SK-N-SH treated with all-trans-retinoic acid at 6 μM for 48 hours (cell line): ENCODE measurements at regions not wholly inside any gene's neighbourhood (a gene's known extent, or its start where the extent isn't known, plus 50 kb on each side); places are given as distances from the start of the nearest gene placed in this dataset.

ENCODE experiments used
- ATAC-seq: fragments of 200-7000 bp; cut with Tn5 transposase; 3 replicates; pipeline ENCODE4 v1.9.1; 2020; ENCODE audit warnings: mild to moderate bottlenecking, moderate library complexity
- ARNTL ChIP-seq: fragments of 450-650 bp; formaldehyde crosslinking; IDR thresholded peaks from 2 replicates; pipeline ENCODE4 v1.5.0; 2020; ENCODE audit warnings: low read depth, mild to moderate bottlenecking, moderate library complexity, borderline replicate concordance
- BACH2 ChIP-seq: fragments of 250-450 bp; sonication (Bioruptor Pico); IDR thresholded peaks from 2 replicates; pipeline ENCODE4 v1.9.0; 2021; ENCODE audit warnings: mild to moderate bottlenecking, borderline replicate concordance
- CSDC2 ChIP-seq: fragments of 250-450 bp; sonication (Bioruptor Pico); IDR thresholded peaks from 2 replicates; pipeline ENCODE4 v1.5.0; 2020; ENCODE audit warnings: mild to moderate bottlenecking, moderate library complexity
- ESRRG ChIP-seq: fragments of 250-450 bp; sonication (Bioruptor Pico); IDR thresholded peaks from 2 replicates; pipeline ENCODE4 v1.6.1; 2021; ENCODE audit warnings: mild to moderate bottlenecking
- GLIS3 ChIP-seq: fragments of 250-450 bp; sonication (Bioruptor Pico); IDR thresholded peaks from 2 replicates; pipeline ENCODE4 v1.5.0; 2020; ENCODE audit warnings: mild to moderate bottlenecking, moderate library complexity
- ISL1 ChIP-seq: fragments of 250-450 bp; sonication (Bioruptor Pico); IDR thresholded peaks from 2 replicates; pipeline ENCODE4 v2.1.2; 2022; ENCODE audit warnings: mild to moderate bottlenecking, moderate library complexity
- OSR1 ChIP-seq: fragments of 250-450 bp; sonication (Bioruptor Pico); IDR thresholded peaks from 2 replicates; pipeline ENCODE4 v1.8.0; 2022; ENCODE audit warnings: moderate library complexity, mild to moderate bottlenecking, inconsistent platforms
- PPARA ChIP-seq: fragments of 250-450 bp; sonication (Bioruptor Pico); IDR thresholded peaks from 2 replicates; pipeline ENCODE4 v1.5.0; 2020; ENCODE audit warnings: mild to moderate bottlenecking, borderline replicate concordance
- RARB ChIP-seq: fragments of 250-450 bp; sonication (Bioruptor Pico); IDR thresholded peaks from 2 replicates; pipeline ENCODE4 v1.8.0; 2021; ENCODE audit warnings: mild to moderate bottlenecking, moderate library complexity
- TCF4 ChIP-seq: fragments of 250-450 bp; sonication (Bioruptor Pico); IDR thresholded peaks from 2 replicates; pipeline ENCODE4 v1.8.0; 2021; ENCODE audit warnings: mild to moderate bottlenecking, moderate library complexity, borderline replicate concordance
- ZC3H10 ChIP-seq: fragments of 250-450 bp; sonication (Bioruptor Pico); IDR thresholded peaks from 2 replicates; pipeline ENCODE4 v1.5.1; 2021; ENCODE audit warnings: mild to moderate bottlenecking, moderate library complexity
- ZFP3 ChIP-seq: fragments of 250-450 bp; sonication (Bioruptor Pico); IDR thresholded peaks from 2 replicates; pipeline ENCODE4 v1.5.0; 2020; ENCODE audit warnings: mild to moderate bottlenecking, moderate library complexity
- ZFP30 ChIP-seq: fragments of 450-650 bp; formaldehyde crosslinking; IDR thresholded peaks from 2 replicates; pipeline ENCODE4 v1.5.0; 2022; ENCODE audit warnings: mild to moderate bottlenecking, moderate library complexity
- ZNF565 ChIP-seq: fragments of 450-650 bp; formaldehyde crosslinking; conservative IDR thresholded peaks from 2 replicates; pipeline ENCODE4 v1.5.0; 2020; ENCODE audit warnings: low read depth, mild to moderate bottlenecking, moderate library complexity
- ZNF70 ChIP-seq: fragments of 450-650 bp; formaldehyde crosslinking; IDR thresholded peaks from 2 replicates; pipeline ENCODE4 v1.5.0; 2020; ENCODE audit warnings: mild to moderate bottlenecking, moderate library complexity
- ZNF8 ChIP-seq: fragments of 450-650 bp; formaldehyde crosslinking; IDR thresholded peaks from 2 replicates; pipeline ENCODE4 v1.5.0; 2020; ENCODE audit warnings: mild to moderate bottlenecking, moderate library complexity
- TF ChIP-seq, protein P1 (sequence below): fragments of 250-450 bp; sonication (Bioruptor Pico); IDR thresholded peaks from 2 replicates; pipeline ENCODE4 v1.5.0; 2020; ENCODE audit warnings: mild to moderate bottlenecking, moderate library complexity
- TF ChIP-seq, protein P2 (sequence below): fragments of 250-450 bp; sonication (Bioruptor Pico); IDR thresholded peaks from 2 replicates; pipeline ENCODE4 v1.5.1; 2020; ENCODE audit warnings: low read depth, mild to moderate bottlenecking, moderate library complexity
- TF ChIP-seq, protein P3 (sequence below): fragments of 250-450 bp; sonication (Bioruptor Pico); IDR thresholded peaks from 2 replicates; pipeline ENCODE4 v1.8.0; 2021; ENCODE audit warnings: low read depth, mild to moderate bottlenecking, moderate library complexity, borderline replicate concordance
- TF ChIP-seq, protein P4 (sequence below): fragments of 250-450 bp; sonication (Bioruptor Pico); IDR thresholded peaks from 2 replicates; pipeline ENCODE4 v1.5.1; 2021; ENCODE audit warnings: mild to moderate bottlenecking, moderate library complexity
- TF ChIP-seq, protein P5 (sequence below): fragments of 250-450 bp; sonication (Bioruptor Pico); IDR thresholded peaks from 2 replicates; pipeline ENCODE4 v1.8.0; 2020; ENCODE audit warnings: mild to moderate bottlenecking, moderate library complexity, borderline replicate concordance

DNA sequence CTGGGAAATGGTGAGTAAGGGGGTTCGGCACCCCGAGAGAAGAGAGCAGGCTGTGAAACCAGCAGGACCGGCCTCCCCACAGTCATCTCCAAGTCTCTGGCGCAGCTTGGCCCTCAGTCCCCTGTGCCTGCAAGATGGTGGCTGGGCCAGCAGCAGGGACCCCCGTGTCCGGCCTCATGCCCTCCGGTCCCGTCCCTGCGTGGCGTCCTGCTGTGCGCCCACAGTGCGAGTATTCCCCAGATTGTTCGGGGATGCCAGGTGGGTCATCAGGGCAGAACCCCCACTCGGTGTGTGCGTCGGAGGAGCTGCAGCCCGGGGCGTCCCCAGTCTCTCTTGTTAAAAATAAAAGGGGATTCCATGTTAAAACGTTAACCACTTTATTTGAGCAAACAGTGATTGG, 216.9 kb upstream of the ALG10B start:
- TF ChIP-seq TCF4 (CRISPR knock-in tag) (no peak), ZC3H10 (no peak), ARNTL (no peak), ISL1 (CRISPR knock-in tag) (no peak), ZNF565 (no peak), OSR1 (CRISPR knock-in tag) (no peak), PPARA (CRISPR knock-in tag) (no peak), RARB (CRISPR knock-in tag) (no peak), ZFP3 (CRISPR knock-in tag) (no peak), ESRRG (CRISPR knock-in tag) (no peak), CSDC2 (CRISPR knock-in tag) (no peak), ZNF70 (CRISPR knock-in tag) (no peak), ZFP30 (CRISPR knock-in tag) (no peak)
- TF ChIP-seq, protein P1, sequence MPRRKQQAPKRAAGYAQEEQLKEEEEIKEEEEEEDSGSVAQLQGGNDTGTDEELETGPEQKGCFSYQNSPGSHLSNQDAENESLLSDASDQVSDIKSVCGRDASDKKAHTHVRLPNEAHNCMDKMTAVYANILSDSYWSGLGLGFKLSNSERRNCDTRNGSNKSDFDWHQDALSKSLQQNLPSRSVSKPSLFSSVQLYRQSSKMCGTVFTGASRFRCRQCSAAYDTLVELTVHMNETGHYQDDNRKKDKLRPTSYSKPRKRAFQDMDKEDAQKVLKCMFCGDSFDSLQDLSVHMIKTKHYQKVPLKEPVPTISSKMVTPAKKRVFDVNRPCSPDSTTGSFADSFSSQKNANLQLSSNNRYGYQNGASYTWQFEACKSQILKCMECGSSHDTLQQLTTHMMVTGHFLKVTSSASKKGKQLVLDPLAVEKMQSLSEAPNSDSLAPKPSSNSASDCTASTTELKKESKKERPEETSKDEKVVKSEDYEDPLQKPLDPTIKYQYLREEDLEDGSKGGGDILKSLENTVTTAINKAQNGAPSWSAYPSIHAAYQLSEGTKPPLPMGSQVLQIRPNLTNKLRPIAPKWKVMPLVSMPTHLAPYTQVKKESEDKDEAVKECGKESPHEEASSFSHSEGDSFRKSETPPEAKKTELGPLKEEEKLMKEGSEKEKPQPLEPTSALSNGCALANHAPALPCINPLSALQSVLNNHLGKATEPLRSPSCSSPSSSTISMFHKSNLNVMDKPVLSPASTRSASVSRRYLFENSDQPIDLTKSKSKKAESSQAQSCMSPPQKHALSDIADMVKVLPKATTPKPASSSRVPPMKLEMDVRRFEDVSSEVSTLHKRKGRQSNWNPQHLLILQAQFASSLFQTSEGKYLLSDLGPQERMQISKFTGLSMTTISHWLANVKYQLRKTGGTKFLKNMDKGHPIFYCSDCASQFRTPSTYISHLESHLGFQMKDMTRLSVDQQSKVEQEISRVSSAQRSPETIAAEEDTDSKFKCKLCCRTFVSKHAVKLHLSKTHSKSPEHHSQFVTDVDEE (CRISPR knock-in tag), result no peak
- TF ChIP-seq, protein P2, sequence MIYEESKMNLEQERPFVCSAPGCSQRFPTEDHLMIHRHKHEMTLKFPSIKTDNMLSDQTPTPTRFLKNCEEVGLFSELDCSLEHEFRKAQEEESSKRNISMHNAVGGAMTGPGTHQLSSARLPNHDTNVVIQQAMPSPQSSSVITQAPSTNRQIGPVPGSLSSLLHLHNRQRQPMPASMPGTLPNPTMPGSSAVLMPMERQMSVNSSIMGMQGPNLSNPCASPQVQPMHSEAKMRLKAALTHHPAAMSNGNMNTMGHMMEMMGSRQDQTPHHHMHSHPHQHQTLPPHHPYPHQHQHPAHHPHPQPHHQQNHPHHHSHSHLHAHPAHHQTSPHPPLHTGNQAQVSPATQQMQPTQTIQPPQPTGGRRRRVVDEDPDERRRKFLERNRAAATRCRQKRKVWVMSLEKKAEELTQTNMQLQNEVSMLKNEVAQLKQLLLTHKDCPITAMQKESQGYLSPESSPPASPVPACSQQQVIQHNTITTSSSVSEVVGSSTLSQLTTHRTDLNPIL (CRISPR knock-in tag), result no peak
- TF ChIP-seq, protein P3, sequence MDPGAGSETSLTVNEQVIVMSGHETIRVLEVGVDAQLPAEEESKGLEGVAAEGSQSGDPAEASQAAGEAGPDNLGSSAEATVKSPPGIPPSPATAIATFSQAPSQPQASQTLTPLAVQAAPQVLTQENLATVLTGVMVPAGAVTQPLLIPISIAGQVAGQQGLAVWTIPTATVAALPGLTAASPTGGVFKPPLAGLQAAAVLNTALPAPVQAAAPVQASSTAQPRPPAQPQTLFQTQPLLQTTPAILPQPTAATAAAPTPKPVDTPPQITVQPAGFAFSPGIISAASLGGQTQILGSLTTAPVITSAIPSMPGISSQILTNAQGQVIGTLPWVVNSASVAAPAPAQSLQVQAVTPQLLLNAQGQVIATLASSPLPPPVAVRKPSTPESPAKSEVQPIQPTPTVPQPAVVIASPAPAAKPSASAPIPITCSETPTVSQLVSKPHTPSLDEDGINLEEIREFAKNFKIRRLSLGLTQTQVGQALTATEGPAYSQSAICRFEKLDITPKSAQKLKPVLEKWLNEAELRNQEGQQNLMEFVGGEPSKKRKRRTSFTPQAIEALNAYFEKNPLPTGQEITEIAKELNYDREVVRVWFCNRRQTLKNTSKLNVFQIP, result no peak
- TF ChIP-seq, protein P4, sequence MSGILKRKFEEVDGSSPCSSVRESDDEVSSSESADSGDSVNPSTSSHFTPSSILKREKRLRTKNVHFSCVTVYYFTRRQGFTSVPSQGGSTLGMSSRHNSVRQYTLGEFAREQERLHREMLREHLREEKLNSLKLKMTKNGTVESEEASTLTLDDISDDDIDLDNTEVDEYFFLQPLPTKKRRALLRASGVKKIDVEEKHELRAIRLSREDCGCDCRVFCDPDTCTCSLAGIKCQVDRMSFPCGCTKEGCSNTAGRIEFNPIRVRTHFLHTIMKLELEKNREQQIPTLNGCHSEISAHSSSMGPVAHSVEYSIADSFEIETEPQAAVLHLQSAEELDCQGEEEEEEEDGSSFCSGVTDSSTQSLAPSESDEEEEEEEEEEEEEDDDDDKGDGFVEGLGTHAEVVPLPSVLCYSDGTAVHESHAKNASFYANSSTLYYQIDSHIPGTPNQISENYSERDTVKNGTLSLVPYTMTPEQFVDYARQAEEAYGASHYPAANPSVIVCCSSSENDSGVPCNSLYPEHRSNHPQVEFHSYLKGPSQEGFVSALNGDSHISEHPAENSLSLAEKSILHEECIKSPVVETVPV (CRISPR knock-in tag), result no peak
- ATAC-seq, result no peak

DNA sequence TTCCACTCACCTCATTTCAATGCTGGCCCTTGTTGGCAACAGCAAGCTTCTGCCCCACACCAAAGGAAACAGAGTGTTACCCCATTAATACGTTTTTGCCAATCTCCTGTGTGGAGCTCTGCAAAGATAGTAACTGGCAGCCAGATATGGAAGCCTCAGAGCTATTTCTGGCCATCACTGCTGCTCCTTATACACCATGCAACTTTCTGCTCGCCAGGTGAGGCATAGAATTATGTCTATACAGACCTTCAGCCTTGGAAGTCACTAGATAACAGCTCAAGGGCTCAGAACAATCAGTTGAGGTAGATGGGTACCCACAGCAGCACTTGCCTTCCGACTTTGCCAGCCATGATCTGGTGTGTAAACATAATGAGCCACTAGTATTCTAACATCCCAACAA, 214.8 kb upstream of the ALG10B start:
- TF ChIP-seq ZFP3 (CRISPR knock-in tag) (no peak), BACH2 (CRISPR knock-in tag) (no peak), ISL1 (CRISPR knock-in tag) (no peak), TCF4 (CRISPR knock-in tag) (no peak), PPARA (CRISPR knock-in tag) (no peak), GLIS3 (CRISPR knock-in tag) (no peak), ZC3H10 (no peak), ZNF565 (no peak), ZNF8 (no peak), ZFP30 (CRISPR knock-in tag) (no peak)
- TF ChIP-seq, protein P1 (CRISPR knock-in tag), result no peak
- TF ChIP-seq, protein P5, sequence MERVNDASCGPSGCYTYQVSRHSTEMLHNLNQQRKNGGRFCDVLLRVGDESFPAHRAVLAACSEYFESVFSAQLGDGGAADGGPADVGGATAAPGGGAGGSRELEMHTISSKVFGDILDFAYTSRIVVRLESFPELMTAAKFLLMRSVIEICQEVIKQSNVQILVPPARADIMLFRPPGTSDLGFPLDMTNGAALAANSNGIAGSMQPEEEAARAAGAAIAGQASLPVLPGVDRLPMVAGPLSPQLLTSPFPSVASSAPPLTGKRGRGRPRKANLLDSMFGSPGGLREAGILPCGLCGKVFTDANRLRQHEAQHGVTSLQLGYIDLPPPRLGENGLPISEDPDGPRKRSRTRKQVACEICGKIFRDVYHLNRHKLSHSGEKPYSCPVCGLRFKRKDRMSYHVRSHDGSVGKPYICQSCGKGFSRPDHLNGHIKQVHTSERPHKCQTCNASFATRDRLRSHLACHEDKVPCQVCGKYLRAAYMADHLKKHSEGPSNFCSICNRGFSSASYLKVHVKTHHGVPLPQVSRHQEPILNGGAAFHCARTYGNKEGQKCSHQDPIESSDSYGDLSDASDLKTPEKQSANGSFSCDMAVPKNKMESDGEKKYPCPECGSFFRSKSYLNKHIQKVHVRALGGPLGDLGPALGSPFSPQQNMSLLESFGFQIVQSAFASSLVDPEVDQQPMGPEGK (CRISPR knock-in tag), result no peak
- TF ChIP-seq, protein P2 (CRISPR knock-in tag), result no peak
- TF ChIP-seq, all 23 proteins: peak for 0
- no peak for ATAC-seq
